Gastrocnemius medialis (tissue), 4 donors: ENCODE measurements at regions not wholly inside any gene's neighbourhood (a gene's known extent, or its start where the extent isn't known, plus 50 kb on each side); places are given as distances from the start of the nearest gene placed in this dataset.
"Not testable (repeated sequence)": the region's sequence is repeated elsewhere in the genome, so short reads cannot be mapped to it uniquely, and the experiment has no call there.

Experiments used
- ATAC-seq, 2 donors: fragments of 150-250 bp; one replicate each; pipeline ENCODE4 v1.9.1; 2016
- DNase-seq, 2 donors: peaks; one replicate each; pipeline ENCODE4 v3.0.0-alpha.2; 2019
- H3K27ac ChIP-seq, 4 donors: fragments of 200-600 bp; sonication (generic); 1 replicate in 1 of 4; 2 replicates in 3 of 4; pipeline ENCODE4 v1.5.1; 2016 to 2018; ENCODE audit warnings: mild to moderate bottlenecking in 2 of 4, moderate library complexity in 1 of 4
- H3K27me3 ChIP-seq, 3 donors: fragments of 200-600 bp; sonication (generic) in 2 of 3; 1 replicate in 1 of 3; 2 replicates in 2 of 3; pipeline versions ENCODE4 v1.5.1 to v1.6.0; 2016 to 2019; ENCODE audit warnings: mild to moderate bottlenecking in 1 of 3, moderate library complexity in 1 of 3
- H3K36me3 ChIP-seq, 2 donors: fragments of 200-600 bp; sonication (generic) in 1 of 2; one replicate each; pipeline ENCODE4 v1.5.1; 2017 to 2018
- H3K4me1 ChIP-seq, 2 donors: fragments of 200-600 bp; sonication (generic) in 1 of 2; one replicate each; pipeline ENCODE4 v1.5.1; 2016 to 2017; ENCODE audit warnings: mild to moderate bottlenecking in 2 of 2
- H3K4me3 ChIP-seq, 4 donors: fragments of 200-600 bp; sonication (generic) in 3 of 4; 1 replicate in 1 of 4; 2 replicates in 3 of 4; pipeline ENCODE4 v1.5.1; 2016 to 2019; ENCODE audit warnings: mild to moderate bottlenecking in 2 of 4
- H3K9me3 ChIP-seq, 3 donors: fragments of 200-600 bp; sonication (generic) in 2 of 3; 1 replicate in 1 of 3; 2 replicates in 2 of 3; pipeline ENCODE4 v1.5.1; 2016 to 2019
- CTCF ChIP-seq, 5 experiments: fragments of 450-650 bp in 3 of 5; fragments of 200-600 bp in 2 of 5; sonication (generic) in 2 of 5; IDR thresholded peaks in 4 of 5; conservative IDR thresholded peaks in 1 of 5; 1 replicate in 4 of 5; 2 replicates in 1 of 5; pipeline ENCODE4 v1.5.1; 2016 to 2019; ENCODE audit warnings: antibody characterized with exemption in 5 of 5, mild to moderate bottlenecking in 3 of 5, moderate library complexity in 3 of 5
- POLR2A ChIP-seq, 2 donors: fragments of 450-650 bp; IDR thresholded peaks; one replicate each; pipeline ENCODE4 v1.6.1; 2017; ENCODE audit warnings: antibody characterized with exemption in 2 of 2, mild to moderate bottlenecking in 2 of 2, moderate library complexity in 2 of 2
- in situ Hi-C, 4 donors: fragments of 200-750 bp; cut with MboI; loops; one replicate each; pipeline versions ENCODE4 v1.15.0 to v1.8.0; 2017; ENCODE audit warnings: low sequenced_read_pairs in 4 of 4
- intact Hi-C: fragments of 100-400 bp; cut with DNase I; formaldehyde crosslinking; loops from one replicate; pipeline ENCODE4 v1.15.1; 2023; ENCODE audit warnings: low total_unique reads

GRCh38 chr12:24630856-24631255, 318.0 kb downstream of the BCAT1 start:
- no peaks in the 10 kb centered on the region for H3K36me3 ChIP-seq
- TF ChIP-seq CTCF (IDR thresholded peaks at IDR 0.05 in 4 of 5, conservative IDR thresholded peaks at IDR 0.05 in 1 of 5) (no peak), POLR2A (IDR thresholded peaks at IDR 0.05) (no peak)

DNA sequence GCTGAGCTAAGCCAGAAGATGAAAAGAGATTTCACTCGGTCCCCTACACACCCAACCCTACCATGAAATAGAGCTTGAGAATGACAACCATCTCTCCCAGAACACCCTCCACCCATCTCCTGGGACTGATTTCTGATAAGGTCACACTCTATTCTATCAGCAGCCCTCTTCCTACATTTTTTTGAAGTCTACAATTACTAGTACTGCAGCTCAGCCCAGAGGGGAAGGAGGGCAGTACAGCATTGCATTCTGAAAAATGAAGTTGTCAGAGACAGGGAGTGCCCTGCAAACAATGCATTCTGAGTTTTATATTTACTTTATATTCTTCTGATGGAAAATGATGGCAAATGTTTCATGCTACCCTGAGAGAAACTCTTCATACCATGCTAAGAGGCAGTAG, 318.5 kb downstream of the BCAT1 start:
- H3K9me3 ChIP-seq = no peaks in the 10 kb centered on the region
- intact Hi-C loops = no loop called here
- no peak overlapping the region for H3K27ac ChIP-seq
- ATAC-seq = no peak
- TF ChIP-seq POLR2A (IDR thresholded peaks at IDR 0.05) = no peak
- no peak for TF ChIP-seq CTCF (IDR thresholded peaks at IDR 0.05 in 4 of 5, conservative IDR thresholded peaks at IDR 0.05 in 1 of 5)
- no peak for DNase-seq
- H3K4me3 ChIP-seq = no peak overlapping the region
- H3K36me3 ChIP-seq = no peaks in the 10 kb centered on the region
- in situ Hi-C loops = no loop called here
- no peaks in the 10 kb centered on the region for H3K4me1 ChIP-seq
- no peaks in the 10 kb centered on the region for H3K27me3 ChIP-seq

More at GRCh38 chr12:24630856-24631255, 318.0 kb downstream of the BCAT1 start:
- intact Hi-C loops = no loop called here
- in situ Hi-C loops = no loop called here
- ATAC-seq = no peak
- no peaks in the 10 kb centered on the region for H3K4me1 ChIP-seq
- H3K27me3 ChIP-seq = no peaks in the 10 kb centered on the region
- no peaks in the 10 kb centered on the region for H3K9me3 ChIP-seq
- no peak overlapping the region for H3K4me3 ChIP-seq
- H3K27ac ChIP-seq = no peak overlapping the region
- DNase-seq = no peak

- Histone ChIP-seq H3K27me3 (no peaks in the 10 kb centered on the region), H3K4me3 (no peak overlapping the region), H3K36me3 (no peaks in the 10 kb centered on the region), H3K9me3 (no peaks in the 10 kb centered on the region), H3K27ac (no peak overlapping the region), H3K4me1 (no peaks in the 10 kb centered on the region)
- intact Hi-C loops (no loop called here), in situ Hi-C loops (no loop called here)
- TF ChIP-seq CTCF (IDR thresholded peaks at IDR 0.05 in 4 of 5, conservative IDR thresholded peaks at IDR 0.05 in 1 of 5) = no peak
- no peak for TF ChIP-seq POLR2A (IDR thresholded peaks at IDR 0.05)
- ATAC-seq = no peak
- DNase-seq = no peak
Observed at GRCh38 chr12:24625103-24625502, 323.8 kb downstream of the BCAT1 start.

DNA sequence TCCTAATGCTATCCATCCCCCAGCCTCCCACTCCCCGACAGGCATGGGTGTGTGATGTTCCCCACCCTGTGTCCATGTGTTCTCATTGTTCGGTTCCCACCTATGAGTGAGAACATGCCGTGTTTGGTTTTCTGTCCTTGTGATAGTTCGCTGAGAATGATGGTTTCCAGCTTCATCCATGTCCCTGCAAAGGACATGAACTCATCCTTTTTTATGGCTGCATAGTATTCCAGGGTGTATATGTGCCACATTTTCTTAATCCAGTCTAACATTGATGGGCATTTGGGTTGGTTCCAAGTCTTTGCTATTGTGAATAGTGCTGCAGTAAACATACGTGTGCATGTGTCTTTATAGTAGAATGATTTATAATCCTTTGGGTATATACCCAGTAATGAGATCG, 328.9 kb downstream of the BCAT1 start:
- H3K4me1 ChIP-seq, intact Hi-C loops, H3K27me3 ChIP-seq, H3K27ac ChIP-seq, H3K4me3 ChIP-seq, H3K9me3 ChIP-seq, in situ Hi-C loops, H3K36me3 ChIP-seq, DNase-seq, ATAC-seq: not testable (repeated sequence)

GRCh38 chr12:24617471-24617870, 331.4 kb downstream of the BCAT1 start:
- in situ Hi-C loops (no loop called here), intact Hi-C loops (no loop called here)
- DNase-seq (no peak), ATAC-seq (no peak)
- H3K27ac ChIP-seq = no peak overlapping the region
- no peaks in the 10 kb centered on the region for H3K36me3 ChIP-seq
- H3K27me3 ChIP-seq = no peaks in the 10 kb centered on the region
- no peak overlapping the region for H3K4me3 ChIP-seq
- H3K4me1 ChIP-seq = no peaks in the 10 kb centered on the region
- no peaks in the 10 kb centered on the region for H3K9me3 ChIP-seq
- no peak for TF ChIP-seq POLR2A (IDR thresholded peaks at IDR 0.05)
- no peak for TF ChIP-seq CTCF (IDR thresholded peaks at IDR 0.05 in 4 of 5, conservative IDR thresholded peaks at IDR 0.05 in 1 of 5)
